A172 (cell line): ENCODE measurements at regions not wholly inside any gene's neighbourhood (a gene's known extent, or its start where the extent isn't known, plus 50 kb on each side); places are given as distances from the start of the nearest gene placed in this dataset.

ENCODE experiments used
- DNase-seq: peaks from one replicate; pipeline ENCODE4 v3.0.0-alpha.2; 2015; ENCODE audit warnings: low spot score

DNA sequence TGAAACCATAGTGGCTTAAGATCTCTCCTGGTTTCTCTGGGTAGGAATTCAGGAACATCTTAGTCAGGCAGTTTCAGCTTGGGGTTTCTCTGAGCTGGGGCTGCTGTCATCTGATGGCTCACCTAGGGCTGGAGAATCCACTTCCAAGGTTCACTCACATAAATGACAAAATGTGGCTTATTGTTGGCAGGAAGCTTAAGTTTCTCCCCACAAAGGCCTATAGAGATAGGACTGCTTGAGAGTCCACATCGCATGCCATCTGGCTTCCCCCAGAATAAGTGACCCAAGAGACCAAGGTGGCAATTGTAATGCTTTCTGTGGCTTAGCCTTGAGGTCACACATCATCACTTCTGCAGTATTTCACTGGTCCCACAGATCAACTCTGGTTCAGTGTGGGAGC, 131.4 kb downstream of the EDN1 start:
- no peak for DNase-seq

- no peak for DNase-seq
Measured at GRCh38 chr6:12422848-12423247, 132.7 kb downstream of the EDN1 start.

- DNase-seq, result no peak
Measured at GRCh38 chr6:12423832-12424231, 133.7 kb downstream of the EDN1 start.

- DNase-seq, result no peak
Measured at GRCh38 chr6:12426121-12426520, 136.0 kb downstream of the EDN1 start.

- no peak for DNase-seq
Measured at GRCh38 chr6:12431023-12431422, 140.9 kb downstream of the EDN1 start.

- no peak for DNase-seq
Measured at GRCh38 chr6:12436224-12436623, 146.1 kb downstream of the EDN1 start.

GRCh38 chr6:12436683-12437082, 146.5 kb downstream of the EDN1 start:
- no peak for DNase-seq

DNA sequence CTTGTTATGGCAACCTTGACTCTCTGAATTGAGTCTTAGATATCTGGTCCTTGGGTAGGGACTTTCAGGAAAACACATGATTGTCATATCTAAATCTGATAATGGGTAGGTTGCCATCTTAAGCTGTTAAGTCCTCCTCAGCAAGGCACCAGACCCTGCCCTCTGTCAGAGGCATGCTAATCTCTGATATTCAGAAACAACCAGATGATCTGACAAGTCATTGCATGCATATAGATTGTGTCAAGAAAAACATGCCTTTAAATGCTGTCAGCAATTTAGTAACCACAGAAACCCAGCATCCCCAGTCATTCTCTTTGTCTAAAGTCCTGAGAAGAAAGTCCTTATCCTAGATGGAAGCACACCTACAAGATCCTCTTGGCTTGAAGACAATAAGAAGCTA, 149.1 kb downstream of the EDN1 start:
- DNase-seq, result no peak

DNA sequence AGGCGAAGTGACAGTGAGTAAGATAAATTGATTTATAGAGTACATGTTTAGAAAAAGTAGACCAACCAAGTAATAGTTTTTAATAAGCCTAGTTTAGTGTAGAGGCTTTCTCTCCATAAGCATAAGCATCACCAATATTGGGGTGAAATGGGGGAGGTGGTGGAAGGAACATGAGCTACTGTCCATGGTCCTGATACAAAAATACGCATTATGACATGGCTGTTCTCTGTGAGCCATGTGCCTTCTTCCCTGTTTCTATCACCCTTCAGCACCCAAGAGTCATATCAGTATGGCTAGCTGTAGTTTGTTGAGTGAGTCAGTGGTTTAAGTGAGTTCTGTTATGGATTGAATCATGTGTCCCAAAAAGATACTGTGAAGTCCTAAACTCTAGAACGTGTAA, 150.8 kb downstream of the EDN1 start:
- DNase-seq, result peak; percentile 16

- no peak for DNase-seq
Measured at GRCh38 chr6:12442455-12442854, 152.3 kb downstream of the EDN1 start.

DNA sequence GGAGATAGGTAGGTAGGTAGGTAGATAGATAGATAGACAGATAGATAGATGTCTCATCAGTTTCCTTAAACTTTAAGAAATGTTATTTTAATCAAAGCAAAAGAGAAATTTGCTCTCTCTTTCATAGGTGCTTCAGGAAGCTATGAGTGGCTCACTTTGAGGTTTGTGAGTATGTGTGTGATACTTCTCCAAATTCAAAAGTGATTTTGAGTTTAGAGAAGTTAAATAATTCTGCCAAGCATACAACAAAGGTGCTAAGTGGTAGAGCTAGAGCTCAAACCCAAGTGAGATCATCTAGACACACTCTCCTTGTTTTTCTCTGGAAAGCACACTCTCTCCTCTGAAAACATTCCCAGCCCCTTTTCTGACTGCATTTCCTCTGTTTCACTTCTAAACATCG, 156.2 kb downstream of the EDN1 start:
- no peak for DNase-seq

GRCh38 chr6:12449447-12449846, 159.3 kb downstream of the EDN1 start:
- DNase-seq, result no peak

GRCh38 chr6:12450467-12450866, 160.3 kb downstream of the EDN1 start:
- no peak for DNase-seq

DNA sequence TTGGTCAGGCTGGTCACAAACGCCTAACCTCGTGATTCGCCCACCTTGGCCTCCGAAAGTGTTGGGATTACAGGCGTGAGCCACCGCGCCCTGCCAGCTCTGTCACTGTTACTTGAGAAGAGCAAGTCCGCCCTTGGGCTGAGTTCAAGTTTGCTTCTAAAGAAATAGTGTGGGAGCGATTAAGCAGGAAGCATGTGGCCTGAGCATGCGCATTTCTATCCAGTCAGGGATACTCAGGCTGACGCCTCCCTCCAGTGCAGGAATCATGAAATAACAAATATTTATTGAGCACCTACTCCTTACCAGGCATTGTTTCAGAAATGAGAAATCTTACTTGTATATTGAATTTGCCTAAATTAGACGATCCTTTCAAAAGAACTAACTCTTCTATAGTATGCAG, 166.2 kb downstream of the EDN1 start:
- no peak for DNase-seq

DNA sequence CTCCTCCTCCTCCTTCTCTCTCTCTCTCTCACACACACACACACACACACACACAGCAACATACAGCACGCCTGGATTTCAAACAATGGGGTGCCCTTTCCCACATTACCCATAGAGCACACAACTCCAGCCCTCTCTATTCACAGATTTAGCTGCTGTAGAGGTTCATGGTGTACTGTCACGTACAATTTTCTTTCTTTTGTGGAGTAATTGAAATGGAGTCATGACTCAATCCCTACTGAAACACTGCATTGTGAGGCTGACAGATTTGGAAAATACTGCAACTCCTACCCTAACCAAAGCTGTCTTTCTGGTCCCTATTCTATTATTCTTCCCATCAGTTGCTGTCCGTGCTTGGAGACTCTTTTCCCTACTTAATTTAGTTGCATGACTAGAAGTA, 166.9 kb downstream of the EDN1 start:
- DNase-seq, result no peak

DNA sequence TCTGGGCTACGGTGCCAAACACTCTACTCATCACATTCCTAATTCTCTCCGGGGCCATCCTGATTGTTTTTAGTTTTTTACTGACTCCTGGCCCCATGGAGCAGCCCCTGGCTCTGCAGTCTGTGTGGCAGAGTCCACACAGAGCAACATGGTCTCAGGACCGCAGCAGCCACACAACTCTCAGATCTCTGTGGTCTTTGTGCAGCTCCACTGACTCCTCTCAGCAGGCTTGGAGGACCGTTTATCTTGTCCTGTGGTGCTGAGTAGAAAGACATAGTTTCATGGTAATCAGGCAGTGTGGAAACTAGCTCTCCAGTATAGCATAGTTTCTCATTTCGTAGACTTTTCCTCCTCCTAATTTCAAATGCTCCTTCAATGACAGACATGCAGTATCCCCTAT, 168.4 kb downstream of the EDN1 start:
- no peak for DNase-seq

DNA sequence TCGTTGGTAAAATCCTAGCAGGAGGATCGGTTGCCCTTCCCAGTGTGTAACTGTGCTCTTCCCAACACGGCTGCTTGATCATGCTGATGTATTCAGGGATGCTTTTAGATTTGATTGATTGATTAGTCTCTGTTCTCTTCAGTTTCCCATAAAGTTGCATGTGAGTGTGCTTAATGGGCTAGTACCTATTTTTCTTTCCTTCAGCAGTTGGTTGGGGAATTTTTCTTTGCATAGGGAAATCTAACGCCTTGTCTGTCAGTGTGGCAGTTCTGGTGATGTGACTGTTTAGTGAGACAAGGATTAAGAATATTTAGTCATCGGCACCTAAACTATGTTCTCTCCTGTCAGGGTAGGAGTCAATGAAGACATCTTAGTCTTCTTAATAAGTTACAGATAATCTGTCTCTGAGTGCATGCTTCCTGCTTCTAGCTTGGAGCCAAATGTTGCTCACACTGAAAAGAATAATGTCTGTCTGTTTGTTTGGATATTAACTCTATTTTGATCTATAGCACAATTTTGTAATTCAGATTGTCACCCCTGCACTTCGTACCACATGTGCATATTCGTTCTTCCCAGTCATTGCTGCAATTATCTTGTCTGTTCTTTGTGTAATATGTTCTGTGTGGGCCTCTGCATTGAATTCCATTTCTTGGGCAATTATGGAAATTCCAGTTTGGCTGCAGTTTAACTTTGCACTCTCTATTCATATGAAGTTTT, 169.9 kb downstream of the EDN1 start:
- no peak for DNase-seq

- DNase-seq, result peak; percentile 20
Measured at GRCh38 chr6:12467706-12468670, 177.8 kb downstream of the EDN1 start.

- peak; percentile 27 for DNase-seq
Measured at GRCh38 chr6:12472601-12473038, 182.5 kb downstream of the EDN1 start.

DNA sequence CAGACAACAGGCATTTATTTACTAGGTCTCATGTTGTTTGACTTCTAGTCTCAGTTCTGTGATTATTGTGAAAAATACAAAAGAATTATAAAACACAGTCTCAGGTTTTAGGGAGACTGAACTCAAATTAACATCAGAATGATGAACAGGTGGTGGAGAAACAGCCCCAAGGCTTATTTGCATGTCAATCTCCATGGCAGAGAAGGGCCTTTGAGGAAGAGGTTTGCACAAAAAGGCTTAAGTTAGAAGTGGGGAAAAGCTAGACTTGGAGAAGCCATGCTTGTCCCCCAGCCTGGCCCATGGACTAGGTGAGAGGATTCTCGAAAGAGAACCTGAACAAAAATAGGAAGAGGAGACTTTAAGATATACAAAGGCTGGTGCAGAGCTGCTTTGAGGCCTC, 183.3 kb downstream of the EDN1 start:
- no peak for DNase-seq

DNA sequence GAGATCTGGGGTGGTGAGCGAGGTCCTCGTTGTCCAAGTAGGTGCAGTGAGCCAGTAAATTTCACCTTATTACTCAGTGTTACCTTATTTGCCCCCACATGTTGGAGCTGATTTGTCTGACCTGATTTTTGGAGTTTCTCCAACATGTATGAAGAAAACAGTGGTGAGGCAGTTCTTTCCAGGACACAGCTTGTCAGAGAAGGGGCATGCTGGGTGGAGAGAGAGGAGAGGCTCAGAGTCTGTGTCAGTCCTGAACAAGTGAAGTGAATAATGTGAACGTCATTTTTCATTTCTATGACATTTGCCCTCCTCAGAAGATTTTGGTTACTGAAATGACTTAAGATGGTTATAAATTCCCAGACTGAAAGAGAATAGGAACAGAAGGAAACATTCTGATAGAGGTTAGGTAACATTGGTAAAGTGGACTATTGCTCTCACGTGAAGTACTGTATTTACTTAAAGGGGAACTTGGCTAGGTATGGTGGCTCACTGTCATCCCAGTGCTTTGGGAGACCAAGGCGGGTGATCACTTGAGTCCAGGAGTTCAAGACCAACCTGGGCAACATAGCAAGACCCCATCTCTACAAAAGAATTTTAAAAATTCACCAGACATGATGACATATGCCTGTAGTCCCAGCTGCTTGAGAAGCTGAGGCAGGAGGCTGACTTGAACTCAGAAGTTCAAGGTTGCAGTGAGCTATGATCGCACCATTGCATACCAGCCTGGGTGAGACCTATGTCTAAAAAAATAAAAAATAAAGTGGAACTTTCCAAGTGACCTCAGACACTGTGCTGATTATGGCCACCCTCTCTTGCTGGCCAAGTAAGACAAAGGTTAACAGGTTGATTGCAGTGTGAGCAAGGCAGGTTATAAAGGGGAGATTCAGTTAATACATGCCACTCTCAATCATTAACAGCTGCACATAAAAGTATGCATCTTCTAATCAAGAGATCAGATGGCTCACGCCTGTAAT, 184.3 kb downstream of the EDN1 start:
- no peak for DNase-seq

GRCh38 chr6:12476484-12476883, 186.3 kb downstream of the EDN1 start:
- DNase-seq, result no peak
